ENCODE measurements at regions not wholly inside any gene's neighbourhood (a gene's known extent, or its start where the extent isn't known, plus 50 kb on each side); places are given as distances from the start of the nearest gene placed in this dataset.
"Not testable (repeated sequence)": the region's sequence is repeated elsewhere in the genome, so short reads cannot be mapped to it uniquely, and the experiment has no call there.

GRCh38 chr1:143842058-143842457, 129.7 kb downstream of the FAM72C start:
- DNase-seq (ENCODE audit: low read depth in 2 of 2) = not testable (repeated sequence)

DNA sequence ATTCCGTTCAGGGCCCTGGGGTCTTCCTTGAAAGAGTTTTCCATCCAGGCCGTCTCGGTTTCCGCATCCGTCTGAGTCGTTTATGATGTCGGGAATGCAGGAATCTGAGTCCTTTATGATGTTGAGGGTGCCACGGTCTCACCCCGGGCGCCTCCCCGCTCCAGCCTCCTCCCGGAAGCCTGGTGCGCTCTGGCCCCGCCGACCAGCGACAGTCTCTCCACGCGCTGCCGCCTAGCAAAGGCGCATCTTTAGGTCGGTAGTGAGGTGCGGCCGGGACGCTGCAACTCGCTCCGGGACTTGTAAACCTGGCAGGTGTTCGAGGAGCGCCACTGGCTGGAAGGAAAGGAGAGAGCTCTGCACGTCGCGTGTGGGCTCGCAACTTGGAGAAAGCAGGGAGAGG, 132.6 kb downstream of the FAM72C start:
- not testable (repeated sequence) for DNase-seq (ENCODE audit: low read depth in 2 of 2)

DNA sequence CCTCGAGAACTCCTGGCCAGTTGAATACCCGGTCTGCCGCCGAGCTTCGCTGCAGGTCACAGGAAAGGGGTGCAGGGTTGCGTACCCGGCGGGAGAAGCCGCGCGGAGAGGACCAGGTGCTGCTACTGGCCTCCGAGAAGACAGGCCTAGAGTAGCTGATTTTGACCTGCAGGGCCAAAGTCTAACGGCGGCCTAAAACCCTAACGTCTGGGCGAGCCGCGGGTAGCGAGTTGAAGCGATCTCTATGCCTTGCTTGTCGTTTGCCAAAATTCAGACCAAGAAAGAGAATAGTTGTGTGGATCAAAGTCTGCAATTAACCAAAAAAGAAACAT, 133.2 kb downstream of the FAM72C start:
- DNase-seq (ENCODE audit: low read depth in 2 of 2) = not testable (repeated sequence)

- DNase-seq (ENCODE audit: low read depth in 2 of 2) = not testable (repeated sequence)
Measured at GRCh38 chr1:143837924-143838597, 133.7 kb downstream of the FAM72C start.

DNA sequence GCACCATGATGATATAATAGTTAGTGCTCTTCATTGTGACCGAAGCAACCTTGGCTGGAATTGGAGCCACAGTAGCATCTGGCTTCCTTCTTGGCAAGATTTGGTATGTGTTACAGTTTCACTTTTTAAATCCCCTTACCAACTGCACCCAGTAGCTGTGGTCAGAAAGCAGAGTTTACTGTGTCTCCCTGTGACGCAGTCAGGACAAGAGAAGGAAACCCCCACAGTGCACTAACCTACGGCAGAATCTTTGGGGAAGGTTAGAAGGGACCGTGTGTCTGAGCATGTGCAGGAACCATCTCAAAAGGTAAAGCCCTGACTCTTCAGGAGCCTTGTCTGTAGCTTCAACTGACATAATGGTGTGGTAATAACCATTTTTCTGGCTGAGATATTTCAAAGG, 138.4 kb downstream of the FAM72C start:
- DNase-seq (ENCODE audit: low read depth in 2 of 2) = not testable (repeated sequence)

DNA sequence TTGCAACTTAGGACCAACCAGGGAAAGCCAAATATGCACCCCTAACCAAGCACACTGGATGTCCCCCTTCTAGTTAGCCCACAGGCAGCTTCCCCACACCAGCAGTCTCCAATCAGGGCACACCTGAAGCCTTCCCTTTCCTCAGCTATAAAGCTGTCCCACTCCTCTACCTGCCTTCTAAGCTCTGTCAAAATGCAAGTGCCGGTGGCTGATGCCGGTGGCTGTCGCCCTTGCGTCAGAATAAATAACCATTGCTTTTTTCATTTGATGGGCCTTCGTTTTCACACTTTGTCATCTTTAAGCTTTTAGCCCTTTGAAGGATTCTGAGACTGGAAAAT, 139.4 kb downstream of the FAM72C start:
- not testable (repeated sequence) for DNase-seq (ENCODE audit: low read depth in 2 of 2)

GRCh38 chr1:143831479-143832378, 140.1 kb downstream of the FAM72C start:
- not testable (repeated sequence) for DNase-seq (ENCODE audit: low read depth in 2 of 2)

GRCh38 chr1:143826162-143826561, 145.6 kb downstream of the FAM72C start:
- DNase-seq (ENCODE audit: low read depth in 2 of 2) = not testable (repeated sequence)

DNA sequence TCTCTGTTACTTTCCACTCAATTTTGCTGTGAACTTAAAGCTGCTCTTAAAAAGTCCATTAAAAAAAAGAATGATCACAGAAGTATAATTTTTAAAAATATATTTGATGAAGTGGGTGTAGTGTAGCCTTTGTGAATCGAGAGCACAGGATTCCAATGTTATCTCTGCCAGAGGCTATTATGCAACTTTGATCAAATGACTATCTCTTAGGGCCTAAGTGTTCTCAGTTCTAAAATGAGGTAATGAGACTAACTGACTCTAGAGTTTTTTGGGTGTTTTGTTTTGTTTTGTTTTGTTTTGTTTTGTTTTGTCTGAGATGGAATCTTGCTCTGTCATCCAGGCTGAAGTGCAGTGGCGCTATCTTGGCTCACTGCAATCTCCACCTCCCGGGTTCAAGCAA, 147.5 kb downstream of the FAM72C start:
- not testable (repeated sequence) for DNase-seq (ENCODE audit: low read depth in 2 of 2)

GRCh38 chr1:143820058-143820457, 151.7 kb downstream of the FAM72C start:
- not testable (repeated sequence) for DNase-seq (ENCODE audit: low read depth in 2 of 2)

DNA sequence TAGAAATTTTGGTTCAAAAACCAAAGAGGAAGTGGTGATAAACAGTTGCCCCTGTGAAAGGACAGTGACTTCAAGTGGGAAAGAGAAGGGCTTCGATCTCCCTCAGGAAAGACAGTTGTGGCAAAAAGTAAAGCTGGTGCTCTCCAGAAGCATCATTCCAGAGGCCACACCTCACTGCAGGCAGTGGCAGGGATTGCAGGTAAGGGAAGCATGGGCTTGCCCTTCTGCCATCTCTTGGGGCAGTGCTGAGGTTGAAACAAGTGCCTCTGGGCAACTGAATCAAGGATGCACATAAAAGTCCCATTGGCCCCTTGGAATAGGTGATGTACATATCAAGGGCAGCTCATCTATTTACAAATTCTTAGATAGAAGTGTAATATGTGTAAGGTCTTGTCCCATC, 155.4 kb downstream of the FAM72C start:
- DNase-seq (ENCODE audit: low read depth in 2 of 2) = not testable (repeated sequence)

DNA sequence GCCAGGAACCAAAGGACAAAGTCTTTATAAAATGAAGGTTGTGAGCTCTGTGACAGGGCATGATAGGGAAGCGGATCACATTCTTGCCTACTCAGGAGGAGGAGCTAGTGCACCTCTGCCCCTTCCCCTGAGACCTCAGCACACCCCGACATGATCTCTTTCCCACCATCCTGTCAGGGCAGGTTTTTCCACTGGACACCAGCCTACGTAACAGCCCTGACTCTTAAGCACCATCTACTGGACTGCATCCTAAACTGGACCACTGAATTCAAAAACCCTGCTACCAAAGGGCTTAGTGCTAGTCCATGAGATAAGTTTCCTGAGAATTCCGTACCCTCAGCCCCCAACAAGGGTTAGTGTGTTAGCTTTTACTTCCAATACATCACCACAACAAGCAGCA, 166.4 kb downstream of the FAM72C start:
- not testable (repeated sequence) for DNase-seq (ENCODE audit: low read depth in 2 of 2)

DNA sequence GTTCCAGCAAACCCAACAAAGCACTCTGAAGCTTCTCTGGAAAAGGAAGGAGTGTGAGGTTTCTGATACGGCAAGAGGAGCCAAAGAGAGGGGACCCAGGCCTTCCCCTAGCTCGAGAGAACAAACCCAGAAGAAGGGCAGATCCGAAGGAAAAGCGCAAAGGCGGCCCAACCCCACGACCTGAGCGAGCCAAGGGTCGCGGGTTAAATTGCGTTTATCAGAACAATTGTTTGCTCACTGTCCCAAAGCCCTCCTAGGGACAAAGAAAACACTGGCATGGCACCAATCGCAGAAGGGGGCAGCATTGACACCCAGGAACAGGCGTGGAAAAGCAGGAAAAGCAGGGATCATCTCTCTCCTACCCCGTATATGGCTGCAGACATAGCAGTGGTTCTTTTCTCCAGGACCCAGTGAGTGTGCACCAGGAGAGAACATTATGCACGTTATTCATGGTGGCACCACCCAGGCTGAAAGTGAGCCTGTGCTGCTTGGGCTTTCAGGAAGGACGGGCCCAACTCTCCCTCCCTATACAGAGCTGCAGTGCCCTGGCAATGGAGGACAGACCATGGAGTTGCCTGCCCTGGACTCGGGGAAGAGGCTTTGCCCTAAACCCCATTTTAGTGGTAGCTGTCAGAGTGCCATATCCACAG, 167.0 kb downstream of the FAM72C start:
- DNase-seq (ENCODE audit: low read depth in 2 of 2) = not testable (repeated sequence)

DNA sequence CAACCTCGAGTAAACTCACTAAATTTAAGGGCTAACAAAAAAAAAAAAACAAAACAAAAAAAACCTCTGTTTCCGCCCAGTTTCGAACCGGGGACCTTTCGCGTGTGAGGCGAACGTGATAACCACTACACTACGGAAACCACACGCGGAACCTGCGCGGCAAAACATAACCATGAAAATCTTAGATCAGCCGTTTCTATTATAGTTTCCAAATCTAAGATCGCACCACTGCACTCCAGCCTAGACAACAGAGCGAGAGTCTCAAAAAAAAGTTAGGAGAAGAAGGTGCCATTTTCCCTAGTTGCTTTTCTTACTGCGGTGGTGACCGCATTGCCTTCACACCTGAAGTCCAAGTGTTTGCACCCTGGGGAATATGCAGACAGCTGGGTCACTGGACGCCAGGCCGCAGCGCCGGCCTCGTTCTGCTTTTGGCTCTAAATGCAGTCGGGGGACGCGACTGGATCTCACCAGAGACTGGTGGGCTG, 167.8 kb downstream of the FAM72C start:
- not testable (repeated sequence) for DNase-seq (ENCODE audit: low read depth in 2 of 2)

DNA sequence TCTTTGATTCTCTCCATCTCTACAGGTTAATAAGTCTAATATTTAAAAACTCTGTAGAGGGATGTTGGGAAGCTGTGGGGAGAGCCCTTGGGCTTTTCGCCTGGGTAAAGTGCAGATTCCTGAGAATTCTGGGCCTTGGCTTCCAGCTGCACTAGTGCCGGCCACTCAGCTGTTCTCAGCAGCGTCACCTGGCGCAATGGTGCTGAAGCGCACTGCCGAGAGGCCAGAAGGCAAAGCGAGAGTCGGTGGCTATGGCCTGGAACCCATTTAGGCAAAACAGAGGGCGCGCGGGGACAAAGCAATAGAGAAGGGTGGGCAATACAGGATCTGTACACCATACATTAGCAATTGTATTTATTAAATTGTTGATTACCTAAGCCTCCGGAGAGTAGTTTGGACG, 168.7 kb downstream of the FAM72C start:
- not testable (repeated sequence) for DNase-seq (ENCODE audit: low read depth in 2 of 2)

DNA sequence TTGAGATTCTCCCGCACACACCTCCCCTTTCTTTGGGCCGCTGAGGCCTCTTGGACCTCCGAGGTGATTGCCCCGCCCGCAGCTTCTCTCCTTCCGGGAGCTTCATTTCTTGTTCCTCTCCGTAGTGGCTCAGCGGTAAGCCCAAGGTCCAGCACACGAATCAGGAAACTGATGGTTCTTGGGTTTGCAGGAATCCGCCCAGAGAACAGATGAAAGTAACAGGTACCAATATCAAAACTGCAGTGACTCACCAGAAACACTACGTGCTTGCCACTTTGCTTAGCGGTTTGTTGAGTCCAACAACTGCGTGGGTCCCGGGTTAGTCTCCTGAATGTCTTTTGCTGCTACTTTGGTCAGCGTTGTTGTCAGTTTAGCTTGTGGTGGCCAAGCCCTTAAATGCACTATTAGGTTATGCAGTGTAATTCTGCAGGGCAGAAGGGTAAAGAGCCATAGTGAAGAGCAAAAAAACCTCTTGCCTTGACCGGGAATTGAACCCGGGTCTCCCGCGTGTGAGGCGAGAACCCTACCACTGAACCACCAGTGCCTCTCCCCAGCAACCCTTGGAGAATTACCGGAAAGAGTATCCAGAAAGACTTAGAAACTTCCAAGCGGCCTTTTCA, 172.1 kb downstream of the FAM72C start:
- not testable (repeated sequence) for DNase-seq (ENCODE audit: low read depth in 2 of 2)

GRCh38 chr1:143796369-143796768, 175.4 kb downstream of the FAM72C start:
- DNase-seq (ENCODE audit: low read depth in 2 of 2) = not testable (repeated sequence)

GRCh38 chr1:143792047-143792937, 179.5 kb downstream of the FAM72C start:
- DNase-seq (ENCODE audit: low read depth in 2 of 2) = not testable (repeated sequence)

DNA sequence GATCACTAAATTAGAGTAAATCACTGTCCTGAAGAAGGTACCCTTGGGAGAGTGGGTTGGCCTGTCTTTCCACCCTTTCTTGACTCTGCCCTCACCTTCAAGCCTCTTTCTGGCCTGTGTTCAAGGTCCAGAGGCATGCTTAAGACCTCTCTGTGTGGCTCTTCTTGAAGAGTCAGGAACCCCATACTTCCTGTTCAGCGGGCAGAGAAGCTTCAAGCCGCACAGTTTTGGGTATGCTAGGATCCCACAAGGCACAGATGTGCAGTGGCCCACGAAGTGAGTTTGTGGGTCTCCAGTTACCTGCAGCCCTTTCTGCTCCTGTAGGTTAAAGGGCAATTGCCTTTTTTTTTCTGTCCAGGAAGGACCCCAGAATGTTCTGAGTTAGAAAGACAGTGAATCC, 185.4 kb downstream of the FAM72C start:
- DNase-seq (ENCODE audit: low read depth in 2 of 2) = not testable (repeated sequence)

GRCh38 chr1:143785883-143786282, 185.9 kb downstream of the FAM72C start:
- not testable (repeated sequence) for DNase-seq (ENCODE audit: low read depth in 2 of 2)

All from stimulated activated CD8-positive, alpha-beta memory T cell treated with anti-CD3 and anti-CD28 coated beads, Interleukin-7, amount 100 ng/mL, for 1 hour (primary cell).